ENCODE measurements at regions not wholly inside any gene's neighbourhood (a gene's known extent, or its start where the extent isn't known, plus 50 kb on each side); places are given as distances from the start of the nearest gene placed in this dataset.

GRCh38 chr5:128633901-128634300 lies 95.9 kb upstream of the FBN2 start:
- Histone ChIP-seq H3K18ac (ENCODE audit: low read depth, low read length) (no peak overlapping the region; the same call in 1 of the 2 replicates), H2AK5ac (ENCODE audit: low read depth, low read length) (no peak overlapping the region), H3K4ac (ENCODE audit: low read depth, low read length) (no peak overlapping the region), H2BK15ac (ENCODE audit: low read depth, low read length) (no peak overlapping the region), H3K79me1 (ENCODE audit: low read depth in 1 of 2, low read length in 2 of 2) (no peaks in the 10 kb centered on the region), H3K4me3 (ENCODE audit: insufficient read depth, low read depth, low read length) (no peak overlapping the region), H2BK20ac (ENCODE audit: low read depth, low read length) (no peak overlapping the region), H3K27me3 (ENCODE audit: control insufficient read depth, insufficient read depth, low read length) (no peaks in the 10 kb centered on the region), H3K27ac (ENCODE audit: insufficient read depth, low read length) (no peak overlapping the region), H3K23ac (ENCODE audit: low read depth, low read length) (no peak overlapping the region), H2AK9ac (replicated peaks; ENCODE audit: low read depth, low read length, poor library complexity) (no peak overlapping the region), H4K91ac (ENCODE audit: insufficient read depth, low read depth, low read length) (no peak overlapping the region), H4K8ac (ENCODE audit: low read depth in 2 of 2, low read length in 2 of 2) (no peak overlapping the region), H2AFZ (replicated peaks; ENCODE audit: low read length, poor library complexity) (no peak overlapping the region), H3K56ac (ENCODE audit: extremely low read depth, insufficient read depth, low read length) (no peak overlapping the region), H3K4me2 (ENCODE audit: low read depth, low read length) (no peak overlapping the region), H3K9ac (ENCODE audit: low read depth, low read length) (no peak overlapping the region), H3K14ac (replicated peaks; ENCODE audit: low read depth, low read length) (no peak overlapping the region), H3K4me1 (ENCODE audit: control insufficient read depth, insufficient read depth, low read length) (peaks cover 4% of the 10 kb centered on the region), H3K36me3 (ENCODE audit: control insufficient read depth, insufficient read depth, low read length) (no peaks in the 10 kb centered on the region), H2BK5ac (ENCODE audit: low read depth, low read length, poor library complexity, severe bottlenecking) (no peak overlapping the region), H4K20me1 (ENCODE audit: insufficient read depth, low read length) (no peaks in the 10 kb centered on the region), H3K9me1 (ENCODE audit: insufficient read depth, low read length) (no peaks in the 10 kb centered on the region), H4K5ac (ENCODE audit: low read depth, low read length) (no peak overlapping the region), H3K9me3 (ENCODE audit: control insufficient read depth, insufficient read depth, low read length) (no peaks in the 10 kb centered on the region), H2BK120ac (ENCODE audit: low read depth, low read length) (no peak overlapping the region)
- intact Hi-C loops (cut with micrococcal nuclease) (no loop called here), in situ Hi-C loops (cut with MboI; ENCODE audit: low sequenced_read_pairs) (no loop called here), dilution Hi-C loops (cut with HindIII; ENCODE audit: low sequenced_read_pairs, unreplicated experiment) (no loop called here)
- no peak for ATAC-seq (ENCODE audit: low read depth)
- ChIA-PET CTCF (interaction anchor here (2.0 kb wide), 1 partner anchor 10 kb away, joined by 7 read pairs; no protein-coding TSS in a partner anchor), POLR2A (ENCODE audit: unreplicated experiment) (no interaction called here)
- no TSS peak for BruUV-seq (replicated peaks)
- TF ChIP-seq CTCF (conservative IDR thresholded peaks at IDR 0.05; ENCODE audit: low read depth, low read length) (no peak), CHD1 (IDR thresholded peaks at IDR 0.05; ENCODE audit: low read depth, low read length) (no peak), MXI1 (IDR thresholded peaks at IDR 0.05; ENCODE audit: borderline replicate concordance, low read depth, low read length) (no peak), SMC3 (IDR thresholded peaks at IDR 0.05; ENCODE audit: low read depth, low read length) (no peak), FOS (IDR thresholded peaks at IDR 0.05; ENCODE audit: low read depth, low read length) (no peak), CEBPB (IDR thresholded peaks at IDR 0.05; ENCODE audit: low read depth, low read length) (no peak), RFX5 (IDR thresholded peaks at IDR 0.05; ENCODE audit: low read depth, low read length) (no peak), RCOR1 (IDR thresholded peaks at IDR 0.05; ENCODE audit: insufficient replicate concordance, low read length) (no peak), MAZ (IDR thresholded peaks at IDR 0.05; ENCODE audit: borderline replicate concordance, low read depth, low read length) (no peak), MAFK (IDR thresholded peaks at IDR 0.05; ENCODE audit: low read depth, low read length) (no peak), BHLHE40 (IDR thresholded peaks at IDR 0.05; ENCODE audit: low read depth, low read length) (no peak), NFE2L2 (IDR thresholded peaks at IDR 0.05; ENCODE audit: low read depth, low read length) (no peak), ELK1 (IDR thresholded peaks at IDR 0.05; ENCODE audit: borderline replicate concordance, low read depth, low read length) (no peak), POLR2A (IDR thresholded peaks at IDR 0.05; ENCODE audit: low read depth, low read length) (no peak), RAD21 (IDR thresholded peaks at IDR 0.05; ENCODE audit: low read length) (no peak)
- TF ChIP-seq, protein P1, sequence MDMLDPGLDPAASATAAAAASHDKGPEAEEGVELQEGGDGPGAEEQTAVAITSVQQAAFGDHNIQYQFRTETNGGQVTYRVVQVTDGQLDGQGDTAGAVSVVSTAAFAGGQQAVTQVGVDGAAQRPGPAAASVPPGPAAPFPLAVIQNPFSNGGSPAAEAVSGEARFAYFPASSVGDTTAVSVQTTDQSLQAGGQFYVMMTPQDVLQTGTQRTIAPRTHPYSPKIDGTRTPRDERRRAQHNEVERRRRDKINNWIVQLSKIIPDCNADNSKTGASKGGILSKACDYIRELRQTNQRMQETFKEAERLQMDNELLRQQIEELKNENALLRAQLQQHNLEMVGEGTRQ (IDR thresholded peaks at IDR 0.05; ENCODE audit: low read depth, low read length), result no peak
- DNase-seq, result no peak
- no CpG with 5 or more reads among the region's 3 CpGs for WGBS, 2 experiments (ENCODE audit: extremely low coverage in 2 of 2, insufficient read length in 1 of 2)
